GM19025 (cell line): ENCODE measurements at regions not wholly inside any gene's neighbourhood (a gene's known extent, or its start where the extent isn't known, plus 50 kb on each side); places are given as distances from the start of the nearest gene placed in this dataset.
"Not testable (repeated sequence)": the region's sequence is repeated elsewhere in the genome, so short reads cannot be mapped to it uniquely, and the experiment has no call there.

ENCODE experiments used
- ATAC-seq: cut with Tn5 transposase; IDR thresholded peaks from one replicate; pipeline ENCODE4 v1.9.1; 2021; ENCODE audit warnings: mild to moderate bottlenecking, low read depth, moderate library complexity; ENCODE audit not compliant: unreplicated experiment

DNA sequence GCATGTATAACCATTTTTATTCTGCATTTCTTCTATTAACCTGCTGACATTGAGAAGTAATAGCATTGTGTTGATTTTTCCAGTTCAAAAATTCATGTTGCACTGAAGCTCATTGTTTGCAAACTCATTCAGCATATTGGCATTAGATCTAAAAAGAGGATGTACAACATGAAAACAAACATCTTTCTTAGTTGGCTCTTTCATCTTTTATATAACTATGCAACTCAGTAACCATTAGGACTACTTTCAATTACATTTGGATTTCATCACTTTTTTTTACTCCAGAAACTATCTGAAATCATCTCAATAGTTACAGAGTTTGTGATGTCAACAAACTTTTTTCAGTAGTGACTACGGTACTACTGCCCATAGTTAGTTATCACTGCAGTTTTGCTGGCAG, 346.0 kb upstream of the EPHA5 start:
- ATAC-seq = no peak

DNA sequence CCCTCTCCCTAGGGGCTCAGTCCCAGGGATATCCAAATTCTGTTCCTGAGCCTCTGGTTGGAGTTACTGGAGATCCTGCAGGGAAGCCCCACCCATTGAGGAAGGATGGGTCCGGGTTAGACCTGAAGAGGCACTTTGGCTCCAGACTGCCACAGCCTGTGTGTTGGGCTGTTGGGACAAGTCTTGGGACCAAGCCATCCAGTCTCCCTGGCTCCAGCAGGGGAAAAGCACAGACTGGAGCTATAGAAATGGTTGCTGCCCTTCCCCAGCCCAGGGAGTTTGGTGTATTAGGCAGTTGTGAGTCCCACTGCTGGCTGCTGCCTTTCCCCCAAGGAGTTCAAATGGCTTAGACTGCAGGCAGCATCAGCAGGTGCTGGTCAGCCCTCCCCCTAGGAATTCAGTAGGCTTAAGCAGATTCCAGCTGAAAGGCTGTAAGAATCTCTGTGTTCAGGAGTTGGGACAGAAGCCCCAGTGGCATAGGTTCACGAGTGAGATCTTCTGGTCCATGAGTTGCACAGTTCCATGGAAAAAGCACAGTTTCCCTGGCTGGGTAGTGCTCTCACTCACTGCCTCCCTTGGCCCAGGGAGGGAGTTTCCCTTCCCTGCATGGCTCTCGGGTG, 344.0 kb upstream of the EPHA5 start:
- ATAC-seq = no peak

DNA sequence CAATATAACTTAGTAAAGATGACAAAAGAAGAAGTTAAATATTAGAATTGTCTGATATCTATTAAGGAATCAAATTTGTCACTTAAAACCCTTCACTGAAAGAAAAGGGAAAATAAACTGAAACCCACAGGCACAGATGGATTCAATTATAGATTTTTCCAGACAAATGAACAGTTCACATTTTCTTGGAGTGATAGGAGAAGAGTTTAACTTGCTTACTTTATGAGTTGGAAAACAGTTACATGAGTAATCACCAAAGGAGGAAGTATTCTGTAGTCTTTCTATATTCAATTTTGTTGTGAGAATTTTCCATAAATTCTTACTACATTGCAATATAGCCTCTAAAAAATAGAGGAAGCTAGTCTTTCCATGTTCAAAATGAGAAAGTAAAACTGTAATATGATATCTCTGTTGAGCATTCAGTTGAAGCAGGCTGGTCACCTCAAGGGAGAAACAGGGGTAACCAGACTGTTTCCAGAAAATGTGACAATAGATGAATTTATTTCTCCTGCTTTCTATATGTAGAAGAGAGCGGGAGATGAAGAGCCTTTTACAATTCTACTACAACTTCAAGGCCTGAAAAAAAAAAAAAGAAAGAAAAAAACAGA, 330.3 kb upstream of the EPHA5 start:
- ATAC-seq = no peak

DNA sequence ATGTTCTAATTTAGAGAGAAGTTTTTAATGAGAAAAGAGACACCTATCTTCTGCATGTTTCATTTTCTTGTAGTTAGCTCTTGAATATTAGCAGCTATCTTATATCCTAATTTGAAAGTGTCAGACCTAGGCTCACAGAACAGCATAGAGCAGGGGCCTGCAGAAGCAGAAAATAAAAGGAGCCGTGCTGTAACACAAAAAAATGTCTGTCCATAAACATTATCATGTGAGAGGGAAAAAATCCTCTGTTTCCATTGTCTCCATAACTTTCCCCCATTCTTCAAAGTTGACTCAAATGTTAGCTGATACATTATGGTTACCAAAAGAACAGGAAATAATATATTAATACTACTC, 329.2 kb upstream of the EPHA5 start:
- ATAC-seq = no peak

DNA sequence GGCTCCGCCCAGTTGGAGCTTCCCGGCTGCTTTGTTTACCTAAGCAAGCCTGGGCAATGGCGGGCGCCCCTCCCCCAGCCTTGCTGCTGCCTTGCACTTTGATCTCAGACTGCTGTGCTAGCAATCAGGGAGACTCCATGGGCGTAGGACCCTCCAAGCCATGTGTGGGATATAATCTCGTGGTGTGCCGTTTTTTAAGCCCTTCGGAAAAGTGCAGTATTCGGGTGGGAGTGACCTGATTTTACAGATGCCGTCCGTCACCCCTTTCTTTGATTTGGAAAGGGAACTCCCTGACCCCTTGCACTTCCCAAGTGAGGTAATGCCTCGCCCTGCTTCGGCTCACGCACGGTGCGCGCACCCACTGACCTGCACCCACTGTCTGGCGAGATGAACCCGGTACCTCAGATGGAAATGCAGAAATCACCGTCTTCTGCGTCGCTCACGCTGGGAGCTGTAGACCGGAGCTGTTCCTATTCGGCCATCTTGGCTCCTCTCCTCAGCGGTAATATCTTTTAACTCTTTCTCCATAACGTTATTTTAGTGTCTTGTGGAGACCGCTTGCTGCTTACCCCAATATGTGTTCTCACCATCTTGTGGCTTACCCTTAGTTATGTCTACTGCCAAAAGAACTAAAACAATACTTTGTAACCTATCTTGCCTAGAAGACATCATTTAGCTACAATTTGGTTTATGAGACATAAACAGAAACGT, 328.7 kb upstream of the EPHA5 start:
- ATAC-seq = not testable (repeated sequence)

DNA sequence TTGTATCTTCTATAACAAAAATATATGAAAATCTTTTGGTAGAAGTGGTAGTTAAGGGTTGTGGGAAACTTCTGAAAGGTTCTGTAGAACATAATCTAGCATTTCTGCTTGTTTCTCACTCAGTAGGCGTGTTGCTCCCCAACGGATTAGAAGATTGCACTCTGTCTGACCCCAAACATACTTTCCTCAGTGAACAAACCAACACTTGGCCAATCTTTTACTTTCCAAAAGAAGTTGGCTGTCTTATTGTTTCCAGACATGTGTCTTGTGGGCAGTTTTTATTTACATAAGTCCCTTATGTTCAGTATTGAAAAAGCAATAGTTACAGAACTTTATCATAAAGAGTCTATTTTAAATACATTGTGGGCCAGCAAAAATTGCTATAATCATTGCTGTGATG, 312.8 kb upstream of the EPHA5 start:
- ATAC-seq = no peak

DNA sequence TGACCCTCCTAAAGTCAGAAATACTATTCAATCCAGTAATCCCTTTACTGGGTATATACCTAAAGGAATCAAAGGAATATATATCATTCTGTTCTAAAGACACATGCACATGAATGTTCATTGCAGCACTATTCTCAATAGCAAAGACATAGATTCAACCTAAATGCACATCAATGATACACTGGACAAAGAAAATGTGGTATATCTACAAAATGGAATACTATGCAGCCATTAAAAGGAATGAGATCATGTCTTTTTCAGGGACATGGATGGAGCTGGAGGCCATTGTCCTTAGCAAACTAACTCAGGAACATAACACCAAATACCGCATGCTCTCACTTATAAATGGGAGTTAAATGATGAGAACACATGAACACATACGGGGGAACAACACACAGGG, 306.0 kb upstream of the EPHA5 start:
- no peak for ATAC-seq

DNA sequence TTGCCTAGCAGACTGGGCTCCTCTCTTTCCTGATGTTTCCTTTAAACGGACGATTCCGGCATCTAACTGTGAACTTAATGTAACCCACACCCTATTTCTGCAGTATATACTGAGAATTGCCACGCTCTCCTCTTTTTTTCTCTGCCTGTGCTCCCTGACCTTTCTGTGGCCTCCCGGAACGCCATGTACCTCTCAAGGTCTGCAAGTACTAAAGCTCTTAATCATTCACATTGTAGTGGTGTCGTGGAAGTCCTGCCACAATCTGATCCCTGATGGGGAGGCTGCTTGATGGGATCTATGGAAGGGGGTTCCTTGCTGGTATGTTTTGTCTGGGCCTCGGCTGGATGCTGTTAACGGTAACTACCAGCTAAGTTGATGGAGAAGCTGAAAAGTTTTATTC, 302.9 kb upstream of the EPHA5 start:
- ATAC-seq = no peak

DNA sequence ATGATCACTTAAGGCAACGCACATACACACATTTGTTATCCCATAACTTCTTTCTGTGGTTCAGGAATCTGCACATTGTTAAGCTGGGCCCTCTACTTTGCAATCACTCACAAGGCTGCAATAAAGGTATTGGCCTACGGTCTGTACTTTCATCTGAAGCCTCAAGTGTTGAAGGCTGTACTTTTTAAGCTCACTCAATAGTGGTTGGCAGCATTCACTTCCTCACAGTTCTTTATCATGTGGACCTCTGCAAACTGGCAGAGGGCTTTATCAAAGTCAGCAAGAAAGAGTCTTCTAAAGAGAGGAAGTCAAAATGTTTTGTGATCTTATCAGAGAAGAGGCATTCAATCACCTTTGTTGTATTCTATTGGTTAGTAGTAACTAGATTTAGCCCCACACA, 301.4 kb upstream of the EPHA5 start:
- no peak for ATAC-seq

DNA sequence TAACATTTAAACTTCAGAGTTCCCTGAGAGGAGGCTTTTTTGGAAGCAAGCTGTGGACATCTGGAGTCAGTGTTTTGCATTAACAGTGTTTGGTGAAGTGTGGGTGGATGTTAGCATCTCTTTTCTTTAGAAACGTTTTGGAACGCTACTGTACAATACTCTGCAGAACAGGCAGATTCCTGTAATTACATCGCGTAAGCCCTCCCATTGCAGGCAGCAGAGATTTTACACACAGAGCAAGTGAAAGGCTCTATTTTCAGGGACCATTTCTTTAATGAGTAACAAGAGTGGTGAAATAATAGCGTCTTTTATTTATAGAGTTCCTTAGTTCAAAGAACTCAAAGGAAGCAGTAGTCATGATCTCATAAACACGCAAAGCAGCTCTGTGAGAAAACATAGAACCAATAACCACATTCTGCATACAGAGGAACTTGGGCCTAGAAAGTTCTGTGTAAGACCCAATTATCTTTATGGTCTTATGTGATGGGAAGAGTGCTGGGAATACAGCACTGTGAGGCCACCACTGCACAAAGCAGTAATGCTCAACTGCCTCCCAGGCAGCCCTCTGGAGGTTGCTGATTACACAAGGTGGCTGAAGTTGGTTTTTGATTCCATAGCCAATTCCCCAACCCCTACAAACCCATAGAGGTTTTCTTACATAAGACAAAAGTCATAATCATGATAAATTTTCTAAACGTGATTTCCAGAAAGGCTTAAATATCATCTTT, 298.7 kb upstream of the EPHA5 start:
- no peak for ATAC-seq

DNA sequence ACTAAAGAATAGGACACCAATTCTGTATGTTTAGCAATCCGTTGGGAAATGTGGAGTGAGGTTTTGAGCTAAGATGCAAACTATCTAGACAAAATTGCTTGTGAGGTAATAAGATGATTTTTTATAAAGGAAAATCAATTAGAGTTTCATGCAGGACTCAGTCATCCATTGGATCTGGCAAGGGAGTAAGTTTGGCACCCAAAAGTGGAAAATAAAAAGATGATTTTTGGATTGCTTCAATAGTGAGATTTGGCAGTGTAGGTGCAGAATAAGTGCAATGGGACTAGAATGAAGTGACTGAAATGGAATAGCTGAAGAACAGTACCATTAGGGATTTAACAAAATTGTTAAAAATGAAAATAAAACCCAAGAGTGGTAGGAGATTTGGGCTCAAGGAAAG, 290.5 kb upstream of the EPHA5 start:
- ATAC-seq = no peak

DNA sequence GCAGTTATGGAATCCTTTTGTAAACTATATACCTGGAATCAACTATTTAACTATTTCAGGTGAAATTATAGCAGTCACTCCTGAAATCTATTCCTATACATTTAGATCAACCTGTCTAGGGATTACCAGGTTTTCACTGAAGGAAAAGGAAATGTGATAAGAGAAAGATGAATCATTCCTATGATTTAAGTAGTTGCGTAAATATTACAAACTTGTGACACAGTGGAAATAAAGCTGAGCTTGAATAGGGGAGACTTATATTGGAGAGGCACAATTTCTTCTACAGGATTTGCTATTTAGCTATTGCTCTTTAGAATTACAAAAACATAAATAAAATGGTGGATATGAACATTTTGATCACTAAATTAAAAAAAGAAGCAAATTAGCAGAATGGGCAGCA, 284.1 kb upstream of the EPHA5 start:
- ATAC-seq = no peak

DNA sequence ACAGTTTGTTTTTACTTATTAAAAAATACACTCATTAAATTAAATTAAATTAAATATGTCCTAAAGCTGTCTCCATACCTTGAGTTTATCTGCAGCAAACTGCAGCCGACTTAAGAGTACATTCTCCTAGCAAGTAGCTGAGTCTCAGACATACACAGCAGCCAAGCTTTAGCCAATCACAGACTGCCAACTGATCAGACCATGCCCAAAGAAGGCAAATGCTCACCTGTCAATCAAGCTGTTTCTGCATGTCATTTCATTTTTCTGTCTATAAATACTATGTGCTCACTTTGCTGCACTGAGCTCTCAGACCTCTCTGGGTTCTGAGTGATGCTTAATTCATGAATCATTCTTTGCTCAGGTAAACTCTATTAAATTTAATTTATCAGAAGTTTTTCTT, 280.9 kb upstream of the EPHA5 start:
- ATAC-seq = no peak

DNA sequence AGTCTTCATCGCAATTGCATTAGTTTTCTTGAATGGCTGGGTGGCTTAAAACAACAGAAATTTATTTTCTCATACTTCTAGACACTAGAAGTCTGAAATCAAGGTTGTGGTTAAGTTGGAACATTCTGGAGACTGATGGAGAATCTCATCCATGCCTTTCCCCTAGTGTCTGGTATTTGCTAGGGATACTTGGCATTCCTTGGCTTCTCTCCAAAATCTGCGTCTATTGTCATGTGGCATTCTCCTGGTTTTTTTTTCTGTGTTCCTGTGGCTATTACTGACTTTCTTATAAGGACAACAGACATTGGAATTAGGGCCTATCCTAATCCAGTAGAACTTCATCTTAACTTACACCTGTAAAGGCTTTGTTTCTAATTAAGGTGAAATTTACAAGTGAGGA, 272.8 kb upstream of the EPHA5 start:
- no peak for ATAC-seq

DNA sequence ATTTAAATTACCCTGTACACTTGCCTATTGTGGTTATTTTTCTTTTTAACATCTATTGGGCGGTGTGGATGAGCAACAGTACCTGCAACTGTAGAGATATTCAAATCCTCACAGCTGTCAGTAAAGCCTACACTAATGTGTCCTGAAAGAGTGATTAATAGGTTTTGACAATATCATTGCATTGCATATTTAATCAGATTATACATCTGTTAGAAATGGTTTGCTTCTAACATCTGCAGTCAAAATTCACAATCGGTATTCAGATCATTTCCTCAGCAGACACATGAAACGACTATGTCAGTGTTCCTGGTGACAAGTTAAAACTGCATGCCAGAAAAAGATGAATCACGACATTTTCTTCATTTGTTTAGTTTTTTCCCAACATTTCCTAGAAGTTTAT, 254.6 kb upstream of the EPHA5 start:
- no peak for ATAC-seq

DNA sequence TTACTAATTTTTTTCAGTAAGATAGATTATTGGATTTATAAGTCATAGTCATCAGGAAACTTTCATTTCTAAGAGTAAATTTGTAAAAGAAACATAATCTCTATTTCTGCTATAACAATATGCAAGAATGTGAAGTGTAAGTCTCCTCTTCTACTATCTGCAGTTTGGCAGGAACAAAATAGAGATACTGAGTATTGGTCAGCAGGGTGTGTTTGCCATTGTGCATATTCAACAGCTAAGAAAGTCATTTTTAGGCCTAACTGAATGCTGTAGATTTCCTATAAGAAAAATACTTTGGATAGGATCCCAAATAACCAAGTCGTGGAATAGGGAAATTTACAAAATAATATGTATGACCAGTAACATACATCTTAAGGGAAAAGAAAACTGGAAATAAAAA, 253.3 kb upstream of the EPHA5 start:
- ATAC-seq = no peak

DNA sequence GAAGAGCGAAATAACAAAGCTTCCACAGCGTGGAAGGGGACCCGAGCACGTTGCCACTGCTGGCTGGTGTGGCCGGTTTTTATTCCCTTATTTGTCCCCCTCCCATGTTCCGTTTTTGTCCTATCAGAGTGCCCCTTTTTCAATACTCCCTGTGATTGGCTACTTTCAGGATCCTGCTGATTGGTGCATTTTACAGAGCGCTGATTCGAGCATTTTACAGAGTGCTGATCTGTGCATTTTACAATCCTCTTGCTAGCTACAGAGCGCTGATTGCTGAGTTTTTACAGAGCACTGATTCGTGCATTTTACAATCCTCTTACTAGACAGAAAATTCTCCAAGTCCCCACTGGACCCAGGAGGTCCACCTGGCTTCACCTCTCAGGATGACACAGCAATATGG, 250.9 kb upstream of the EPHA5 start:
- ATAC-seq = no peak

DNA sequence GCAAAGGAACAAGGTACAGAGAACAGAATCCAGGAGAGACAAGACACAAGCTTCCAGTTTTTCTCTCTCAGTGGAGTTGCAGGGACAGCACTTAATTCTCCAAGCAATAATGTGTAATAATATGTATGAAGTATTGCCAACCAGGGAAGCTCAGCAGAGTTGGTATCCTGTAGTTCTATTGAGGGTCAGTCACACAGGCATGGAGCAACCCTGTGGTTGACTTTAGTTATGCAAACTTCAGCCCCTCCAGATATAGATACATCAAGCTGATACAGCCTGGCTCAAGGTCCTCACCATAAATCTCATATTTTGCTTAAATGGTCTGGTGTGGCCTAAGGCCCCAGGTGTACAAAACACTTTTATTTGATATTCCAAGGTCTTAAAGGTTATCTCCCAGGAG, 248.6 kb upstream of the EPHA5 start:
- ATAC-seq = no peak

DNA sequence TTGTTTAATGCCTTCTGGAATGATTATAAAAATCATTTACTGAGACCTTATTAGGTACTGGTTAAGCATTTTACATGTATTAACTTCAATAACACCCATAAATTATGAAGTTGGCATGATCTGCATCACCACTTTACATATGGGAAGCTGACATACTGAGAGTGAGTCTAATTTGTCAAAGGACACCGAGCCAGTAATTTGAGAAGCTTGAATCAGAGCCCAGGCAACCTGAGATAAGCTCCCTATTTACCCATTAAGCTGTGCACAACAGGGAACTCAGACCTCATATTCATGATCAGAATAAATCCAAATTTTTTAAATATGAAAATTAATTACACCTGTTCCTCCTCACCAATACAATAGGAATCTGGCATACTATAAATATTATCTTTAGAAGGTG, 247.9 kb upstream of the EPHA5 start:
- no peak for ATAC-seq

DNA sequence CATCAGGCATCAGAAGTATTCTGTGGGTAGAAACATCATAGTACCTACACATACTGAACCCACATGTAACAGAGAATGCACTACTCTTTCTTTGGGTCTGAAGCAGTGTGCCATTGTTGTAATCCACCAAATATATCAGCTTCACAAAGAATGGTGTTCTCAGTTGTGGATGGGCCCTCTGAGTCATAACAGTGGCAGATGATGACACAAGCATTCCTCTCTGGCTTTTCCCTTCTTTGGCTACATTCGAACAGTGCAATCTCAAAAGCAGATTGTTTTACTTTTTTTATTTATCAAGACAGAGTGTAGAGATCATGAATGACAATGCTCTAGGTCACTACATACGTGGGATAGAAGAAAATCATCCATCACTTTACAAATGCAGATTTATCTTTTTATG, 247.2 kb upstream of the EPHA5 start:
- ATAC-seq = no peak

DNA sequence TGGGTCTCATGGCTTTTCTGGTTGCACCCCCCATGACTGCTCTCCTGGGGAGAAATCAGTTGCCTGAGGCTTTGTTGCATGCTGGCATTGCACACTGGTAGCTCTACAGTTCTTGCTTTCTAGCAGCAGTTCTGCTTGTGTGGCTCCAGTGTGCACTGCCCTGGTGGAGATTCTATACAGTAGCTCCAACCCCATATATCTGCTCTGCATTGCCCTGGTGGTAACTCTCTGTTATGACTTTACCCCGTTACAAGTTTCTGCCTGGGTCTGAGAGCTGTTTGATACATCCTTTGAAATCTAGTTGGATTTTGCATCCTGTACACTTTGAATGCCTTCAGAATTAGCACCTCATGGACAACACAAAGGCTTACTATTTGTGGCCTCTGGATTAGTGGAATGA, 241.4 kb upstream of the EPHA5 start:
- no peak for ATAC-seq
